ENCODE measurements at regions not wholly inside any gene's neighbourhood (a gene's known extent, or its start where the extent isn't known, plus 50 kb on each side); places are given as distances from the start of the nearest gene placed in this dataset.

DNA sequence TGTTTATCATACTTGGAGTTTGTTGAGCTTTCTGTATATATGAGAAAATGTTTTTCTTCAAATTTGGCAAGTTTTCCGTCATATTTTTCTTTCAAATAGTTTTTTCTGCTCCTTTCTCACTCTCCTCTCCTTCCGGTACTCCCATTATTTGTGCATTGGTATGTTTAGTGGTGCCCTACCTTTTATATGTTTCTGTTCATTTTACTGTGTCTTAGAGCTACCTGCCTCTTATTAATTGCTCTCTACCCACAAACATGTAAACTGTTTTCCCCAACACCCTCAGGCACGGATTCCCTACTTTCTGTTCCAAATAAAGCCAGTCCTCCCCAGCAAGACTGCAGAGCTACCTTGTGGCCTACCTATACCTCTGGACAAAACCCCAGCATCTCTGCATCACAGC, 60.6 kb upstream of the S1PR3 start:
- TF ChIP-seq POLR2A (IDR thresholded peaks at IDR 0.05) = no peak
- TF ChIP-seq, protein P1, sequence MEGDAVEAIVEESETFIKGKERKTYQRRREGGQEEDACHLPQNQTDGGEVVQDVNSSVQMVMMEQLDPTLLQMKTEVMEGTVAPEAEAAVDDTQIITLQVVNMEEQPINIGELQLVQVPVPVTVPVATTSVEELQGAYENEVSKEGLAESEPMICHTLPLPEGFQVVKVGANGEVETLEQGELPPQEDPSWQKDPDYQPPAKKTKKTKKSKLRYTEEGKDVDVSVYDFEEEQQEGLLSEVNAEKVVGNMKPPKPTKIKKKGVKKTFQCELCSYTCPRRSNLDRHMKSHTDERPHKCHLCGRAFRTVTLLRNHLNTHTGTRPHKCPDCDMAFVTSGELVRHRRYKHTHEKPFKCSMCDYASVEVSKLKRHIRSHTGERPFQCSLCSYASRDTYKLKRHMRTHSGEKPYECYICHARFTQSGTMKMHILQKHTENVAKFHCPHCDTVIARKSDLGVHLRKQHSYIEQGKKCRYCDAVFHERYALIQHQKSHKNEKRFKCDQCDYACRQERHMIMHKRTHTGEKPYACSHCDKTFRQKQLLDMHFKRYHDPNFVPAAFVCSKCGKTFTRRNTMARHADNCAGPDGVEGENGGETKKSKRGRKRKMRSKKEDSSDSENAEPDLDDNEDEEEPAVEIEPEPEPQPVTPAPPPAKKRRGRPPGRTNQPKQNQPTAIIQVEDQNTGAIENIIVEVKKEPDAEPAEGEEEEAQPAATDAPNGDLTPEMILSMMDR (IDR thresholded peaks at IDR 0.05 in 8 of 11, conservative IDR thresholded peaks at IDR 0.05 in 3 of 11) = no peak

Data from spleen (tissue), 7 donors.